Dedifferentiated amniotic fluid mesenchymal stem cell (primary cell): ENCODE measurements at regions not wholly inside any gene's neighbourhood (a gene's known extent, or its start where the extent isn't known, plus 50 kb on each side); places are given as distances from the start of the nearest gene placed in this dataset.
"Not testable (repeated sequence)": the region's sequence is repeated elsewhere in the genome, so short reads cannot be mapped to it uniquely, and the experiment has no call there.

Source experiments
- DNase-seq: peaks from one replicate; pipeline ENCODE4 v3.0.0-alpha.2; 2016; ENCODE audit errors: extremely low spot score

DNA sequence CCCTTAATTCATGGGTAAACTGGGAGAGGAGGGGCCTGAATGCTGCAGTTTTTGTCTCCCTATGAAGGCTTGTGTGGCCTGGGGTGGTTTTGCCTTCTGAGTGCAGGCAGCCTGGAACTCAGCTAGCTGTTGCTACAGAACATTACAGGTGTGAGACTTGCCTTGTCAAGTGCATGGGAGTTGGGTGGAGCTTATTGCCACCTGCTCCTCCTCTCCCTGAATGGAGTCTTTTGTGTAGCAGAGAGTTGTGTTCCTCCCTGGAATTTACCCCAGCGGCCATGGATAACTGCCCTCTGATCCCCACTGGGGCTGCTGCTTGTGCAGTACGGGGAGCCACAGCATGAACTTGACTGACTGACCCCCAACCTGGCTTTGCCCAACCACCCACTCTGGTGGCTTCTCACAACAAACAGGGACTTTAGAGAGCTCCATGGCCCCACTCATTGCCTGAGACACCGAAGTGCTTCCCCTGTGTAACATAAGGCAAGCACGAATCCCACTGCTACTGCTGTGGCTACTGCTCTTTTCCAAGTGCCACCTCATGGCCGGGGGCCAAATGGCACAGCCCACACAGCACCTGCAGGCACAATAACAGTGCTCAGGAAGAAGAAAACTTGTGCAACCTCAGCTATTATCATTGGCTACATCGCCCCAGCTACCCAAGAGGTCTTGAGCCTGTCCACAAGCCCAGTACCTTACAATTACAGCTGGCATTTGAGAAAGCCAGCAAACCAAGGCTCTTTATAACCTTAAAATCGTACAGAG, 942.9 kb downstream of the CDH18 start:
- DNase-seq: no peak

DNA sequence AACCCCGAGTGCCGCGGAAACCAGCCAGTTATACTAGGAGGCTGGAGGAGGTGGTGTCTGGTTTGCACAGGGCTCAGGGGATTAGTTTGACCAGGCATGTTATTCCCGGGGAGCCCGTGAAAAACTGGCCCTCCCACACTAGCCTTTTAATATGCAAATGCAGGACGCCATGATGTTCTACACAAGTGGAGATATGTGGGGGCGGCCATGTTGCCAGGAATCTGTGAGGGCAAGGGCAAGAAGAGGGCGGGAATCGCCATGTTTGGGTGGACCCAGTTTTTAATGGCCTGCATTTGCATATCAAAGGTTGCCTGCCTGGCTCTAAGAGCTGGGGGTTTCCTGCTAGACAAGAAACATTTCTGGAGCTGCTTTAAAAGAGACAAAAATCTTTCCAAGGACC, 940.7 kb downstream of the CDH18 start:
- no peak for DNase-seq

GRCh38 chr5:19048726-19049125, 939.3 kb downstream of the CDH18 start:
- DNase-seq: no peak

- DNase-seq: no peak
Observed at GRCh38 chr5:19058216-19058615, 929.8 kb downstream of the CDH18 start.

GRCh38 chr5:19064094-19064493, 923.9 kb downstream of the CDH18 start:
- no peak for DNase-seq

DNA sequence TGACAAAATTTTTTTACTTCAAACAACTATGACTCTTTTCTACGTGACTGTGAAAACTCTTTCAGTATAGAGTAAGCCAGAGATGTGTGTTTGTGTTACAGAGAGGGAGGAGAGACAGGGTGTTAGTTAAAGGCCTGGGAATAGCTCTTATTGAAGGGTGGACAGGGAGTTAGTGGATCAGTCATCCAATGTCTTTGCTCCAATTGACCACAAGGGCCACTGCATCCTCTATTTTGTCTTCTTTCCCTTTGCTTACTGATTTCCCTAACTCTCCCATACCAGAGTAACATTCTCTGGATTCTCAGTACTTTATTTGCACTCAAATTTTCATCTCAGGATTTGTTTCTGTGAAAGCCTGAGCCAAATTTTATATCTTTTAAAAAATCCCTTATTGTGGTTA, 920.3 kb downstream of the CDH18 start:
- no peak for DNase-seq

DNA sequence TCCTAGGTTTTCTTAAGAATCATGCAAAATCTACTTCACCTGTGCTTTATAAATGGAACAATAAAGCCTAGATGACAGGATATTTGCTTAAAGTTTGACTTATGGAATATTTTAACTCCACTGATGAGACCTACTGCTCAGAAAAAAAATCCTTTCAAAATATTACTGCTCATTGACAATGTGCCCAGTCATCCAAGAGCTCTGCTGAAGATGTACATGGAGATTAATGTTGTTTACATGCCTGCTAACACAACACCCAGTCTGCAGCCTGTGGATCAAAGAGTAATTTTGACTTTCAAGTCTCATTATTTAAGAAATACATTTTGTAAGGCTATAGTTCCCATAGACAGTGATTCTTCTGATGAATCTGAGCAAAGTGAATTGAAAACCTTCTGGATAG, 889.6 kb downstream of the CDH18 start:
- no peak for DNase-seq

DNA sequence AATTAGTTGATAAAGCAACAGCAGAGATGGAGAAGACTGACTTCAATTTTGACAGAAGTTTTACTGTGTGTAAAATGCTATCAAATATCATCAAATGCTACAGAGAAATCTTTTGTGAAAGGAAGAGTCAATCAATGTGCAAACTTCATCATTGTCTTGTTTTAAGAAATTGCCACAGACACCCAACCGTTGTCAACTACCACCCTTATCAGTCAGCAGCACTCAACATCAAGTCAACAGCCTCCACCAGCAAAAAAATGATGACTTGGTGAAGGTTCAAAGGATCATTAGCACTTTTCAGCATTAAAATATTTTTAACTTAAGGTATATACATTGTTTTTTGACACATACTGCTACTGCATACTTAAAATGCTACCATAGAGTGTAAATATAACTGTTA, 888.8 kb downstream of the CDH18 start:
- DNase-seq: no peak

DNA sequence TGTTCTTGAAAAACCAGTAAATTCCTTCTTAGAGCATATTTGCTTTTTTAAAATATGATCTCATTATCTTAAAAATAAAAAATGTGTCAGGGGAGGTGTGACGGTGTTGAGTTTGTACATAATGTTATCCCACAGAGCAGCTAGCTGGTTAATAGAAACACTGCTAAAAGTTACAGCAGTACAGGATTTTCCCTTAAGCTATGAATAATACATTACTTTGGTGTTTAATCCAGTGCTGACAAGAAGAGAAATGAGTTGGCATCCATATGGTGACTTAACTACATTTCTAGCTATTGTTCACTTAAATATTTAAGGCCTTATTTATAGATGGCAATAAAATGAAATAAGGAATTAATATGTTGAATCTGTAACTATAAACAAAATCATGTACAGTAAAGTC, 883.1 kb downstream of the CDH18 start:
- DNase-seq: no peak

- no peak for DNase-seq
Observed at GRCh38 chr5:19122923-19123322, 865.1 kb downstream of the CDH18 start.

- no peak for DNase-seq
Observed at GRCh38 chr5:19125956-19126713, 861.9 kb downstream of the CDH18 start.

DNA sequence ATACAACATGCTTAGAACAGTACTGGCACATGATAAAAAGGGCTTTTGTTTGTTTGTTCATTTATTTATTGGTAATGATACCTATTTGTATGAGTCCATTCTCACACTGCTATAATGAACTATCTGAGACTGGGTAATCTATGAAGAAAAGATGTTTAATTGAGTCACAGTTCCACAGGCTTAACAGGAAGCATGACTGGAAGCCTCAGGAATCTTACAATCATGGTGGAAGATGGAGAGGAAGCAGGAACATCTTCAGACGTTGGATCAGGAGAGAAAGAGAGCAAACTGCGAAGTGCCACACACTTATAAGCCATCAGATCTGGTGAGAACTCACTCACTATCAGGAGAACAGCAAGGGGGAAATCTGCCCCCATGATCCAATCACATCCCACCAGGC, 847.7 kb downstream of the CDH18 start:
- DNase-seq: no peak

- not testable (repeated sequence) for DNase-seq
Observed at GRCh38 chr5:19141937-19142524, 846.0 kb downstream of the CDH18 start.

- not testable (repeated sequence) for DNase-seq
Observed at GRCh38 chr5:19142713-19143414, 845.1 kb downstream of the CDH18 start.

GRCh38 chr5:19143935-19144334, 844.1 kb downstream of the CDH18 start:
- no peak for DNase-seq

DNA sequence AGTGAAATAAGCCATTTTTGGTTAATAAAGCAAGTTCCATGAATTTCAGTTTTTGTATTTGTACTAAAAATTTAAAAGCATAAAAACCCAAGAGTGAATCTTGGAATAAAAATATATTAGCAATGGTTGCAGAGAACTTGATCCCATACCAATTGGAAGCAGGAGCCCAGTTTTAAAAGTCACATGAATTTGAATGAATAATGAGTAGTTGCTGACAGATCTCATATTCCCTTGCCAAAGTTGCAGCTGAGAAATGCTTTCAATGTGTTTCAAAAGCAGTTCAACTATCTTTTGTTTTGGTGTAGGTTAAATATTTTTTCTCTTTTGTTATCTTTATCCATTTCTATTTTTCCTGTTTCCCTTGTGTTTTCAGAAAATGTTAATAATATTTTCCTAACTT, 818.6 kb downstream of the CDH18 start:
- no peak for DNase-seq

- DNase-seq: no peak
Observed at GRCh38 chr5:19172926-19173470, 815.0 kb downstream of the CDH18 start.

DNA sequence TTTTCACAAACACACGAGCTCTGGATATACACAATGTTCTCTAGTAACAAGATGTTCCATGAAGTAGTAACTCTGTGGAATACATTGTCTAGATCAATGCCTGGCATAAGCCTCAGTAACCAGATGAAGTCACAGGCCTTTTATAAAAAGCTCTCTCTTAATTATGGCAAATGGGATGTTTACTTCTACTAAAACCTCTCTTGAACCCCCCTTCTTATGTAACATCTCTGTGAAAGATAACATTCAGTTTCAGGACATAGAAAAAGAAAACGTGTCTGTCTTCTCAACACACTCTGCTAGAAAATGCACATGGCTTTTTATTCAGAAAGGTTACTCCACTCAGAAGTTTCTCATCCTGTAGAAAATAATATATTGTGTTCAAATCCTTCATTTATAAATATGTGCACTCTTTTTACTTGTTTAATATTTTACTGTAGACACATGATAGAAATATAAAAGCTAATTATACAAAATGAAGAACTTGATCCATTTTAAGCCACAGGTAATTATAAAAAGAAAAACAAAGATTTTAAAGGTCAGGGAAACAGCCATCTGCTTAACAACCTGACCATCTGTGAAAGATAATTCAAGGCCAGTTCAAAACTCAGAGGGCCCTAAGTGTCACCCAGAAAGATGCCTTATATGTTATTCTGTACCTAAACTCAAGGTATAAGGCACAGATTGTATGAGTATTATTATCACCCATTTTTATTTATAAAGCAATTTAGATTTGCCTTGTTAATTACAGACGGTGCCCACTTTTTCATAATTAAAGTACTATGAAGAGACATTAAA, 812.0 kb downstream of the CDH18 start:
- no peak for DNase-seq

- DNase-seq: no peak
Observed at GRCh38 chr5:19179571-19179970, 808.4 kb downstream of the CDH18 start.

DNA sequence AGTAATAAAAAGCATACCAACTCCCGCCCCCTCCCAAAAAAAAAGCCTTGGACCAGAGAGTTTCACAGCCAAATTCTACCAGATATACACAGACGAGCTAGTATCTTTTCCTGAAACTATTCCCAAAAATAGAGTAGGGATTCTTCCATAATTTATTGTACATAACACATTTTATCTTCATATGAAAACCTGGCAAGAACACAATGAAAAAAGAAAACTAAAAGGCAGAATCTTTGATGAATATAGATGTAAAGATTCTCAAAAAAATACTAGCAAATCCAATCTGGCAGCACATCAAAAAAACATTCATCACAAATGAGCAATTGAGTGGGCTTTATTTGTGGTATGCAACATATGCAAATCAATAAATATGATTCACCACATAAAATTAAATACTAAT, 798.8 kb downstream of the CDH18 start:
- no peak for DNase-seq

GRCh38 chr5:19193631-19194030, 794.4 kb downstream of the CDH18 start:
- DNase-seq: no peak
